WTC11 (cell line): ENCODE measurements at regions not wholly inside any gene's neighbourhood (a gene's known extent, or its start where the extent isn't known, plus 50 kb on each side); places are given as distances from the start of the nearest gene placed in this dataset.

ENCODE experiments used
- ATAC-seq: fragments of 200-7000 bp; cut with Tn5 transposase; 2 replicates; pipeline ENCODE4 v1.10.0; 2021; ENCODE audit warnings: mild to moderate bottlenecking, moderate library complexity
- CTCF ChIA-PET: fragments of 300-600 bp; sonication (Branson Sonifier 250); formaldehyde crosslinking; loops from one replicate; lab custom pipeline; 2021; ENCODE audit warnings: antibody characterized with exemption; lab: Charles Lee
- POLR2A ChIA-PET: fragments of 350-600 bp; sonication (Branson Sonifier 250); formaldehyde crosslinking; loops from one replicate; lab custom pipeline; 2021; ENCODE audit warnings: antibody characterized with exemption; lab: Charles Lee
- DNase-seq: peaks from one replicate; pipeline ENCODE4 v3.0.0; 2021; ENCODE audit warnings: low spot score
- H3K27ac Mint-ChIP-seq: 2 replicates; pipeline ENCODE4 v1.8.0; 2021; ENCODE audit warnings: mixed read lengths
- H3K27me3 Mint-ChIP-seq: 2 replicates; pipeline ENCODE4 v1.8.0; 2021; ENCODE audit warnings: low read depth, mild to moderate bottlenecking, moderate library complexity, mixed read lengths
- H3K36me3 Mint-ChIP-seq: 2 replicates; pipeline ENCODE4 v1.8.0; 2021; ENCODE audit warnings: mixed read lengths
- H3K4me1 Mint-ChIP-seq: 2 replicates; pipeline ENCODE4 v1.8.0; 2022; ENCODE audit warnings: mixed read lengths
- H3K4me3 Mint-ChIP-seq: 2 replicates; pipeline ENCODE4 v1.8.0; 2021; ENCODE audit warnings: mild to moderate bottlenecking, moderate library complexity, mixed read lengths
- H3K9me3 Mint-ChIP-seq: 2 replicates; pipeline ENCODE4 v1.8.0; 2021; ENCODE audit warnings: mixed read lengths
- CBFB ChIP-seq: sonication (generic); formaldehyde crosslinking; IDR thresholded peaks from 2 replicates; pipeline ENCODE4 v1.8.1; 2022; ENCODE audit warnings: mild to moderate bottlenecking, low read depth, missing genetic modification reagents
- FOXJ3 ChIP-seq: sonication (generic); formaldehyde crosslinking; IDR thresholded peaks from 2 replicates; pipeline ENCODE4 v1.9.0; 2021; ENCODE audit warnings: missing genetic modification reagents, mild to moderate bottlenecking, borderline replicate concordance
- GABPB1 ChIP-seq: sonication (generic); formaldehyde crosslinking; IDR thresholded peaks from 2 replicates; pipeline ENCODE4 v1.8.1; 2023; ENCODE audit warnings: mild to moderate bottlenecking, missing genetic modification reagents
- MXD4 ChIP-seq: fragments of 250-450 bp; sonication (Bioruptor Pico); IDR thresholded peaks from 2 replicates; pipeline ENCODE4 v1.8.0; 2021; ENCODE audit warnings: mild to moderate bottlenecking, moderate library complexity, borderline replicate concordance
- NR2C2 ChIP-seq: sonication (generic); formaldehyde crosslinking; IDR thresholded peaks from 2 replicates; pipeline ENCODE4 v1.8.0; 2022; ENCODE audit warnings: mild to moderate bottlenecking, missing genetic modification reagents
- OVOL2 ChIP-seq: fragments of 250-450 bp; sonication (Bioruptor Pico); IDR thresholded peaks from 2 replicates; pipeline ENCODE4 v1.9.0; 2021; ENCODE audit warnings: mild to moderate bottlenecking, borderline replicate concordance
- ZNF121 ChIP-seq: sonication (generic); formaldehyde crosslinking; IDR thresholded peaks from 2 replicates; pipeline ENCODE4 v1.8.0; 2023; ENCODE audit warnings: missing genetic modification reagents
- ZNF232 ChIP-seq: sonication (generic); formaldehyde crosslinking; IDR thresholded peaks from 2 replicates; pipeline ENCODE4 v1.8.0; 2022; ENCODE audit warnings: mild to moderate bottlenecking, missing genetic modification reagents
- ZNF423 ChIP-seq: fragments of 250-450 bp; sonication (Bioruptor Pico); IDR thresholded peaks from 2 replicates; pipeline ENCODE4 v2.1.2; 2022; ENCODE audit warnings: mild to moderate bottlenecking, moderate library complexity
- ZNF671 ChIP-seq: fragments of 250-450 bp; sonication (Bioruptor Pico); IDR thresholded peaks from 2 replicates; pipeline ENCODE4 v1.8.0; 2021; ENCODE audit warnings: mild to moderate bottlenecking
- TF ChIP-seq, protein P1 (sequence below): sonication (generic); formaldehyde crosslinking; IDR thresholded peaks from 2 replicates; pipeline ENCODE4 v1.8.0; 2022; ENCODE audit warnings: missing genetic modification reagents
- TF ChIP-seq, protein P2 (sequence below): fragments of 250-450 bp; sonication (Bioruptor Pico); IDR thresholded peaks from 2 replicates; pipeline ENCODE4 v1.8.0; 2021; ENCODE audit warnings: mild to moderate bottlenecking
- TF ChIP-seq, protein P3 (sequence below): fragments of 250-450 bp; sonication (Bioruptor Pico); IDR thresholded peaks from 2 replicates; pipeline ENCODE4 v1.9.0; 2021; ENCODE audit warnings: mild to moderate bottlenecking
- TF ChIP-seq, protein P4 (sequence below): sonication (generic); formaldehyde crosslinking; IDR thresholded peaks from 2 replicates; pipeline ENCODE4 v1.8.0; 2022; ENCODE audit warnings: mild to moderate bottlenecking, missing genetic modification reagents
- TF ChIP-seq, protein P5 (sequence below): sonication (generic); formaldehyde crosslinking; IDR thresholded peaks from 2 replicates; pipeline ENCODE4 v1.8.1; 2023; ENCODE audit warnings: mild to moderate bottlenecking, missing genetic modification reagents

DNA sequence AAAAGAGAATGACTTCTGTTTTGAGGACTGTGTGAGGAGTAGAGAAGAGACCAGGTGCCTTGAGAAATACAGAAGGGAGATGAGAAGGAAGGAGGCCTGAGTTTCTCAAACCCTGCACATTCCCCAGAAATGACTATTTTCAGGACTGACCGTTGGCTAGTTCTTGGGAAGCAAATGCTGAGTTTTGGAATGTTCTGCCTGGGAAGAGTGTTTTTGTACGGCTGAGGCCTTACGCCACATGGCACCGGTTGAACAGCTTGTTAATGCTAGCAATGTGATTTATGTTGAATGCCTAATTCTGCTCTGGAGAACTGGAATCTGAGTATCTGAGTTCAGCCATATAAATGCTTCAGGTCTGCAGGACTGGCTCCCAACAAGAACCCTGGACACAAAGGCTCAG, 152.7 kb upstream of the ADAMTS16 start:
- ATAC-seq (no peak), DNase-seq (no peak)
- no peaks in the 10 kb centered on the region for H3K4me1 Mint-ChIP-seq
- no peaks in the 10 kb centered on the region for H3K36me3 Mint-ChIP-seq
- CTCF ChIA-PET = no interaction called here
- POLR2A ChIA-PET = no interaction called here
- H3K27me3 Mint-ChIP-seq = no peaks in the 10 kb centered on the region
- peaks cover 8% of the 10 kb centered on the region for H3K9me3 Mint-ChIP-seq
- no peak overlapping the region for H3K27ac Mint-ChIP-seq
- H3K4me3 Mint-ChIP-seq = no peak overlapping the region
- no peak for TF ChIP-seq MXD4 (CRISPR knock-in tag)
- no peak for TF ChIP-seq NR2C2 (CRISPR knock-in tag)
- TF ChIP-seq CBFB = no peak
- no peak for TF ChIP-seq ZNF671 (CRISPR knock-in tag)
- no peak for TF ChIP-seq ZNF423 (CRISPR knock-in tag)
- TF ChIP-seq, protein P1, sequence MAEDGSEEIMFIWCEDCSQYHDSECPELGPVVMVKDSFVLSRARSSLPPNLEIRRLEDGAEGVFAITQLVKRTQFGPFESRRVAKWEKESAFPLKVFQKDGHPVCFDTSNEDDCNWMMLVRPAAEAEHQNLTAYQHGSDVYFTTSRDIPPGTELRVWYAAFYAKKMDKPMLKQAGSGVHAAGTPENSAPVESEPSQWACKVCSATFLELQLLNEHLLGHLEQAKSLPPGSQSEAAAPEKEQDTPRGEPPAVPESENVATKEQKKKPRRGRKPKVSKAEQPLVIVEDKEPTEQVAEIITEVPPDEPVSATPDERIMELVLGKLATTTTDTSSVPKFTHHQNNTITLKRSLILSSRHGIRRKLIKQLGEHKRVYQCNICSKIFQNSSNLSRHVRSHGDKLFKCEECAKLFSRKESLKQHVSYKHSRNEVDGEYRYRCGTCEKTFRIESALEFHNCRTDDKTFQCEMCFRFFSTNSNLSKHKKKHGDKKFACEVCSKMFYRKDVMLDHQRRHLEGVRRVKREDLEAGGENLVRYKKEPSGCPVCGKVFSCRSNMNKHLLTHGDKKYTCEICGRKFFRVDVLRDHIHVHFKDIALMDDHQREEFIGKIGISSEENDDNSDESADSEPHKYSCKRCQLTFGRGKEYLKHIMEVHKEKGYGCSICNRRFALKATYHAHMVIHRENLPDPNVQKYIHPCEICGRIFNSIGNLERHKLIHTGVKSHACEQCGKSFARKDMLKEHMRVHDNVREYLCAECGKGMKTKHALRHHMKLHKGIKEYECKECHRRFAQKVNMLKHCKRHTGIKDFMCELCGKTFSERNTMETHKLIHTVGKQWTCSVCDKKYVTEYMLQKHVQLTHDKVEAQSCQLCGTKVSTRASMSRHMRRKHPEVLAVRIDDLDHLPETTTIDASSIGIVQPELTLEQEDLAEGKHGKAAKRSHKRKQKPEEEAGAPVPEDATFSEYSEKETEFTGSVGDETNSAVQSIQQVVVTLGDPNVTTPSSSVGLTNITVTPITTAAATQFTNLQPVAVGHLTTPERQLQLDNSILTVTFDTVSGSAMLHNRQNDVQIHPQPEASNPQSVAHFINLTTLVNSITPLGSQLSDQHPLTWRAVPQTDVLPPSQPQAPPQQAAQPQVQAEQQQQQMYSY (CRISPR knock-in tag) = no peak
- TF ChIP-seq FOXJ3 = no peak
- TF ChIP-seq OVOL2 = no peak
- no peak for TF ChIP-seq GABPB1 (CRISPR knock-in tag)
- TF ChIP-seq, protein P2, sequence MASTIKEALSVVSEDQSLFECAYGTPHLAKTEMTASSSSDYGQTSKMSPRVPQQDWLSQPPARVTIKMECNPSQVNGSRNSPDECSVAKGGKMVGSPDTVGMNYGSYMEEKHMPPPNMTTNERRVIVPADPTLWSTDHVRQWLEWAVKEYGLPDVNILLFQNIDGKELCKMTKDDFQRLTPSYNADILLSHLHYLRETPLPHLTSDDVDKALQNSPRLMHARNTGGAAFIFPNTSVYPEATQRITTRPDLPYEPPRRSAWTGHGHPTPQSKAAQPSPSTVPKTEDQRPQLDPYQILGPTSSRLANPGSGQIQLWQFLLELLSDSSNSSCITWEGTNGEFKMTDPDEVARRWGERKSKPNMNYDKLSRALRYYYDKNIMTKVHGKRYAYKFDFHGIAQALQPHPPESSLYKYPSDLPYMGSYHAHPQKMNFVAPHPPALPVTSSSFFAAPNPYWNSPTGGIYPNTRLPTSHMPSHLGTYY (CRISPR knock-in tag) = no peak
- TF ChIP-seq, protein P3, sequence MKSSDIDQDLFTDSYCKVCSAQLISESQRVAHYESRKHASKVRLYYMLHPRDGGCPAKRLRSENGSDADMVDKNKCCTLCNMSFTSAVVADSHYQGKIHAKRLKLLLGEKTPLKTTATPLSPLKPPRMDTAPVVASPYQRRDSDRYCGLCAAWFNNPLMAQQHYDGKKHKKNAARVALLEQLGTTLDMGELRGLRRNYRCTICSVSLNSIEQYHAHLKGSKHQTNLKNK (CRISPR knock-in tag) = no peak
- TF ChIP-seq ZNF121 = no peak

DNA sequence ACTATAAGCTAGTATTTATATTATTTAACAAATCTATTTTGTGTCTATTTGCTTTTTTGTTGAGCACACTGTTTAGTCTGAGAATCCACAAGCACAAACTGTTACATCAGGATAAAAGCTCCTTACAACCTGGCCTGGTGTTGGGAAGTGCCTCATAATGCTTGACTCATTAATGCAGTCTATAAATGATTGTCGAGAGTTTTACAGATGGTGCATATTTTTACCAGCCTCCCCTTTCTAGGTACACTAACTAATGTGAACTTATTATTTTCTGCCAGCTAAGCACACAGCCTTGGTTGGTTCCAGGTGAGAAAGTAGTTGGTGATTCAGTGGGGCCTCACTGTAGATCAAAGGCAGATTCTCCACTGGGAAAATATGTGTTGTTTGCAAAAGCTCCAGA, 151.0 kb upstream of the ADAMTS16 start:
- POLR2A ChIA-PET = no interaction called here
- ATAC-seq = no peak

DNA sequence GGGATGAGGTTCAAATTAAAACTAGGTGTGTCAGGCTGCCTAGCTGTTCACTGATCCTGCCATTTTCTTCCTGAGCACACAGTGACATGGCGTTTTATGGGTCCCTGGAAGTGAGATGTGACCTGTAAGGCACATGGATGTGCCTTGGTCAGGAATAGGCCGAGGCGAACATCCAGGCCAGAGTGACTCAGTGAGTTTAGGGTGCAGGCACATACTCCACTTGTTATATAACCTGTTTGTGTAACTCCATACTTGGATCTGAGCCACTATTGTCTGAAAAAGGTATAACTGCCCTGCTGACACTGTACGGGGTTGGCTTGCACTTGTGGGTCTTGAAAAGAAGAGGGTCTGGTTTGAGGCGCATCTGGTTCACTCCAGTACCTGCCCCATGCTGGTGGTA, 150.1 kb upstream of the ADAMTS16 start:
- ATAC-seq = no peak
- ChIA-PET CTCF (interaction anchor here (1.1 kb wide), 1 partner anchor 432 kb away, joined by 3 read pairs; no protein-coding TSS in a partner anchor), POLR2A (no interaction called here)
- H3K4me3 Mint-ChIP-seq = no peak overlapping the region
- DNase-seq = no peak
- no peaks in the 10 kb centered on the region for H3K36me3 Mint-ChIP-seq
- TF ChIP-seq ZNF232 (CRISPR knock-in tag) = no peak
- TF ChIP-seq, protein P4, sequence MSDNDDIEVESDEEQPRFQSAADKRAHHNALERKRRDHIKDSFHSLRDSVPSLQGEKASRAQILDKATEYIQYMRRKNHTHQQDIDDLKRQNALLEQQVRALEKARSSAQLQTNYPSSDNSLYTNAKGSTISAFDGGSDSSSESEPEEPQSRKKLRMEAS (CRISPR knock-in tag) = no peak
- no peaks in the 10 kb centered on the region for H3K4me1 Mint-ChIP-seq
- no peaks in the 10 kb centered on the region for H3K27me3 Mint-ChIP-seq
- peaks cover 8% of the 10 kb centered on the region for H3K9me3 Mint-ChIP-seq
- no peak overlapping the region for H3K27ac Mint-ChIP-seq

More for the DNA sequence above, 151.0 kb upstream of the ADAMTS16 start:
- H3K4me3 Mint-ChIP-seq = no peak overlapping the region
- H3K27ac Mint-ChIP-seq = no peak overlapping the region
- DNase-seq = no peak
- CTCF ChIA-PET = no interaction called here
- TF ChIP-seq, protein P5, sequence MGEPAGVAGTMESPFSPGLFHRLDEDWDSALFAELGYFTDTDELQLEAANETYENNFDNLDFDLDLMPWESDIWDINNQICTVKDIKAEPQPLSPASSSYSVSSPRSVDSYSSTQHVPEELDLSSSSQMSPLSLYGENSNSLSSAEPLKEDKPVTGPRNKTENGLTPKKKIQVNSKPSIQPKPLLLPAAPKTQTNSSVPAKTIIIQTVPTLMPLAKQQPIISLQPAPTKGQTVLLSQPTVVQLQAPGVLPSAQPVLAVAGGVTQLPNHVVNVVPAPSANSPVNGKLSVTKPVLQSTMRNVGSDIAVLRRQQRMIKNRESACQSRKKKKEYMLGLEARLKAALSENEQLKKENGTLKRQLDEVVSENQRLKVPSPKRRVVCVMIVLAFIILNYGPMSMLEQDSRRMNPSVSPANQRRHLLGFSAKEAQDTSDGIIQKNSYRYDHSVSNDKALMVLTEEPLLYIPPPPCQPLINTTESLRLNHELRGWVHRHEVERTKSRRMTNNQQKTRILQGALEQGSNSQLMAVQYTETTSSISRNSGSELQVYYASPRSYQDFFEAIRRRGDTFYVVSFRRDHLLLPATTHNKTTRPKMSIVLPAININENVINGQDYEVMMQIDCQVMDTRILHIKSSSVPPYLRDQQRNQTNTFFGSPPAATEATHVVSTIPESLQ = no peak
- H3K36me3 Mint-ChIP-seq = no peaks in the 10 kb centered on the region
- H3K4me1 Mint-ChIP-seq = no peaks in the 10 kb centered on the region
- H3K9me3 Mint-ChIP-seq = peaks cover 8% of the 10 kb centered on the region
- H3K27me3 Mint-ChIP-seq = no peaks in the 10 kb centered on the region
